GM13976 (cell line): ENCODE measurements at regions not wholly inside any gene's neighbourhood (a gene's known extent, or its start where the extent isn't known, plus 50 kb on each side); places are given as distances from the start of the nearest gene placed in this dataset.

ENCODE experiments used
- DNase-seq: peaks from one replicate; pipeline ENCODE4 v3.0.0; 2012; ENCODE audit warnings: low spot score
- in situ Hi-C: fragments of 300-500 bp; cut with MboI; formaldehyde crosslinking; loops from one replicate; pipeline ENCODE4 v1.12.0; 2022; ENCODE audit warnings: low sequenced_read_pairs, mixed read lengths, inconsistent platforms; ENCODE audit not compliant: unreplicated experiment
- TF ChIP-seq, protein P1 (sequence below): IDR thresholded peaks from 2 replicates; pipeline ENCODE4 v1.5.1; 2012; ENCODE audit warnings: borderline replicate concordance, mild to moderate bottlenecking; ENCODE audit not compliant: insufficient read depth; ENCODE audit errors: extremely low read depth, missing control alignments, control extremely low read depth

DNA sequence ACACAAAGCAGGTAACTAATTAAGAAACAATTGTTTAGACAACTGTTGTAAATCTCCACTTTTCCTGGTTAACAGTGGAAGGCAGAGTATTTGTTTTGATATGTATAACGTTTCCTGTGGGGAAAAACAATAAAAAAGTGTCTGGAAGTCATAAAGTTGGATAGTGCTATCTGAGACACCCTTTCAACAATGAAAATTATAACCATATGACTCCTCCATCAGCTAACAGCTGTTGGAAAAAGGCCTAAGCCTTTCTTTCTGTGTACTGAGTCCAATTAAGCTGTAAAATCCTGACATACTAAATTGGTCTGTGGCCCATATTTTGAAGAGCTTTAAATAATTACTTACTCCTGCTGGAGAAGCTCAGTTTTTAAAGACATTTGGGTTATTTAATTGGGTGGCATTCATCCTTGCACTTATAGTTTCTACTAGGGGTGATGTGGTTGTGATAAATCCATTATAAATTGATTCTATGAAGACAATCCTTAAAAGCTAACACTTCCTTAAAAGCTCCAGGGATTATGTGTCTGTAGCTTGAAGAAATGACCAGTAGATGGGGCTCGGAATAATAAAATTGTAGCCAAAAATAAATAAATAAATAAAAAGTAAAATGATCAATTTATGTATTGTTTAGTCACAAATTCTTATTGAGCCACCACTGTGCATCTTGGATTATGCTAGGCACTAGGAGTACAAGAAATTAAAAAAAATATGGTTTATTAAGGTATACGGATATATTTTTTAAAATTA lies 698.1 kb upstream of the NXPH2 start:
- in situ Hi-C loops: no loop called here
- TF ChIP-seq, protein P1, sequence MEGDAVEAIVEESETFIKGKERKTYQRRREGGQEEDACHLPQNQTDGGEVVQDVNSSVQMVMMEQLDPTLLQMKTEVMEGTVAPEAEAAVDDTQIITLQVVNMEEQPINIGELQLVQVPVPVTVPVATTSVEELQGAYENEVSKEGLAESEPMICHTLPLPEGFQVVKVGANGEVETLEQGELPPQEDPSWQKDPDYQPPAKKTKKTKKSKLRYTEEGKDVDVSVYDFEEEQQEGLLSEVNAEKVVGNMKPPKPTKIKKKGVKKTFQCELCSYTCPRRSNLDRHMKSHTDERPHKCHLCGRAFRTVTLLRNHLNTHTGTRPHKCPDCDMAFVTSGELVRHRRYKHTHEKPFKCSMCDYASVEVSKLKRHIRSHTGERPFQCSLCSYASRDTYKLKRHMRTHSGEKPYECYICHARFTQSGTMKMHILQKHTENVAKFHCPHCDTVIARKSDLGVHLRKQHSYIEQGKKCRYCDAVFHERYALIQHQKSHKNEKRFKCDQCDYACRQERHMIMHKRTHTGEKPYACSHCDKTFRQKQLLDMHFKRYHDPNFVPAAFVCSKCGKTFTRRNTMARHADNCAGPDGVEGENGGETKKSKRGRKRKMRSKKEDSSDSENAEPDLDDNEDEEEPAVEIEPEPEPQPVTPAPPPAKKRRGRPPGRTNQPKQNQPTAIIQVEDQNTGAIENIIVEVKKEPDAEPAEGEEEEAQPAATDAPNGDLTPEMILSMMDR: no peak
- DNase-seq: no peak

DNA sequence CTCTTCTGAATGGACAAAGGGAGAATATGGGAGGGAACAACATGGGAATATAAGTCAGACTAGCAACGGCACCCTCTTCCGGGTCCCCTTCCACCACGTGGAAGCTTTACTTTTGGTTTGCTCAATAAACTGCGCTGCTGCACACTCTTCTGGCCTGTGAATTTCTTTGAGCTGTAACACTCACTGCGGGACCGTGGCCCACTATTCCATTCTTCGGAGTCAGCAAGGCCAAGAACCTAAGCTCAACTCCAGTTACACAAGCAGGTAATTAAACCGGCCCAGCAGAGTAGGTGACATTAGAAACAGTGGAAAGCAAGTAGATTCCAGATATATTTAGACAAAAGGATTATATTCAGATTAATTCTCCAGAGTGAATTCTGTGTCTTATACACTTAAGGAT lies 697.4 kb upstream of the NXPH2 start:
- in situ Hi-C loops: no loop called here
- no peak for DNase-seq
- TF ChIP-seq, protein P1: no peak

DNA sequence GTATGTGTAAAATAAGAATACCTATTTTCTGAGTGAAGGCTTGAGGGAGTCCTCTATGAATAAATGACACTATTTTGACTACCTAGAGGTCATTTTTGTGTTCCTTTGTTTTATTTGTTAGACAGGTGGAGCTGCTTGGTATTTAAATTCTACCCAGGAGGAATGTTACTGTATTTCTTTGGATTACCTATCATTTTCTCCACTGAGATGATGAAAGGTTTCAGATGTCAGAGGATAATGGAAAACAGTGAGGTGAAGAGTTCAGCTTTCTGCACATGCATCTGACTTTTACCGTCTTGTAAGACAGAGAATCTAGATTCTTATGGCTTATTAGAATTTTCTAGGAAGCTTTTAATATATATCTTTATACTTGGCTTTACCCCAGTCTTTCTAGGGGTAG lies 689.8 kb upstream of the NXPH2 start:
- in situ Hi-C loops: no loop called here
- no peak for DNase-seq
- TF ChIP-seq, protein P1: no peak

DNA sequence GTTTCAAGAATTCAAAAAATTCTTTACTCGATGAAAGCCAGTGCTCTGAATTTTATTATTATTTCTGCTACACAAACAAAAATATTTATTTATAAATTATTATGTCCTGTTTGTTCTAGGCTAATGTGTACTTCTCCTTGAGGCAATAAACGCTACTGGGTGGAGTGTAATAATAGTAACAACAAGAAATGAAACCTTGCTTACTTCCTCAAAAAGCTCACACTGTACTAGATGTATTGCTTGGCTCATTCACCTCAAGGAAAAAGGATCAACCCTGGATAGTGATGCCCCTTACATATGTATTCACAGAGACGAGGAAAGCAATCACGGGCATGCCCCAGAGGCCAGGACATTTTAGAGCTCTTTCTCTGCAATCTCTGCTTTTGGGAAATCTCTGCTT lies 685.6 kb upstream of the NXPH2 start:
- TF ChIP-seq, protein P1: no peak
- DNase-seq: no peak
- in situ Hi-C loops: no loop called here

DNA sequence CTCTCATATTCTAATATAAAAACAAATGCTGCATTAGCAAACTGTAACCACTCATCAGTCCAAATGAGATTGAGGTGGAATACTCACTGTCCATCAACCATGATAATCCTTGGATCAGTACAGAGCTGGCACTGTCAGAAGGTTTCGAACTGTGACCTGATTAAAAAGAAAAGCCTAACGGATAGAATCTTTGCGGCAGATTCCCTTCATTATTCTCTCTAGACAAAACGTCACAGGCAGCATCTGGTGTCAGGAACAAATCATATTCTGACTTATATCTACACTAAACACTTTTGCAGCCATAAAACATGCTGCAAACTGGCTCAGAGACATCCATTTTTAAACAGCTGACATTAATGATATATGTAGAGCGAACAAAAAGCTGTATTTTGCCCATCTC lies 677.7 kb upstream of the NXPH2 start:
- in situ Hi-C loops: no loop called here
- DNase-seq: no peak
- TF ChIP-seq, protein P1: no peak

DNA sequence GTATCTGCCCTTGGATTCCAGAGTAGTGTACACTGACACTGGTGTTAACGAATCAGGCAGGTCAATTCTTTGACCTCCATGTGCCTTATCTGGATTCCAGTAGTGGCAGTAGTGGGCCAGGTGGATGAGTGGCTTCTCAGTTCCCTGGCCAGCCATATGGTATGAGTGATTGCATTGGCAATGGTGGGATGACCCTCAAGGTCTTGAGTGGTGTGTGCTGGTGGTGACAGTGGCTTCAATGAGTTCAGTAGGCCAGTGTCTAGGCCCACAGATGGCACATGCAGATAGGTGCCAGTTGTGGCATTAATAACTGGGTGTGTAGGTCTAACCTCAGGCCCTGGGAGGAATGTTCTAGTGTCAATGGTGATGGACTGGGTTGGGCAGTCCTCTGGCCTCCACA lies 674.1 kb upstream of the NXPH2 start:
- DNase-seq: no peak

More for the DNA sequence above, 674.1 kb upstream of the NXPH2 start:
- TF ChIP-seq, protein P1: no peak
- in situ Hi-C loops: no loop called here
